ENCODE measurements at regions not wholly inside any gene's neighbourhood (a gene's known extent, or its start where the extent isn't known, plus 50 kb on each side); places are given as distances from the start of the nearest gene placed in this dataset.

DNA sequence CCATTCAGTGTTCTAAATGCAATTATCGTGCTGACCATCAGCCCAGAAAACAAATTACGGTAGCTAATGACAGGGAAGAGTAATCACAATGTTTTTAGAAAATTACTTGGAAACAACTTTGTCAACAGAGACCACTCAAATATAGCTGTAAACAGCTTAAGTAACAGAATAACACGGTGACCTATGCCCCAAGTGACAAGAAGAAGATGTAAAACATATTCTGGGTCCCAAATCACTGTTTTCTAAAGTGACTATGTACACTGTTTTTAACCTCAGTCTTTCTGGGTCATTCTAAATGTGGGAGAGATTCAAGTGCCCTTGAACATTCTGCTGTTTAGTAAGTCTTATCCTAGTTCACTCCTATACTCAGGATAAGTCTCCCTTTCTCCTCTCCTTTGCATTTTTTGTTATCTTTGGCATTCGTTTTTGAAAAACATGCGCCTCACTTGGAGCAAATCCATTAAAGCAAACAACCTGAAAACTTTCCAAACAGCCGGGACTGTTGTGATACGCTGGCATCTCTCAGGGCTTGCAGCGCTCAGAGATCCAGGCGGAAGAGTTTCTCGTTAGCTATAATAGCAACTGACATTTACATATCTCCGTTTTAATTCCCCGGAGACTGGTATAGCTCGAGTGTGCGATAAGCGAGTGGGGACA, 114.5 kb upstream of the SOX4 start:
- no peak for TF ChIP-seq ZNF792 (tag by site-specific recombination; IDR thresholded peaks at IDR 0.05)
- TF ChIP-seq, protein P1, sequence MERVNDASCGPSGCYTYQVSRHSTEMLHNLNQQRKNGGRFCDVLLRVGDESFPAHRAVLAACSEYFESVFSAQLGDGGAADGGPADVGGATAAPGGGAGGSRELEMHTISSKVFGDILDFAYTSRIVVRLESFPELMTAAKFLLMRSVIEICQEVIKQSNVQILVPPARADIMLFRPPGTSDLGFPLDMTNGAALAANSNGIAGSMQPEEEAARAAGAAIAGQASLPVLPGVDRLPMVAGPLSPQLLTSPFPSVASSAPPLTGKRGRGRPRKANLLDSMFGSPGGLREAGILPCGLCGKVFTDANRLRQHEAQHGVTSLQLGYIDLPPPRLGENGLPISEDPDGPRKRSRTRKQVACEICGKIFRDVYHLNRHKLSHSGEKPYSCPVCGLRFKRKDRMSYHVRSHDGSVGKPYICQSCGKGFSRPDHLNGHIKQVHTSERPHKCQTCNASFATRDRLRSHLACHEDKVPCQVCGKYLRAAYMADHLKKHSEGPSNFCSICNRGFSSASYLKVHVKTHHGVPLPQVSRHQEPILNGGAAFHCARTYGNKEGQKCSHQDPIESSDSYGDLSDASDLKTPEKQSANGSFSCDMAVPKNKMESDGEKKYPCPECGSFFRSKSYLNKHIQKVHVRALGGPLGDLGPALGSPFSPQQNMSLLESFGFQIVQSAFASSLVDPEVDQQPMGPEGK (tag by site-specific recombination; IDR thresholded peaks at IDR 0.05): no peak
- TF ChIP-seq ZNF211 (tag by site-specific recombination; IDR thresholded peaks at IDR 0.05; ENCODE audit: low read depth): no peak
- no peak for TF ChIP-seq BCL11A (tag by site-specific recombination; IDR thresholded peaks at IDR 0.05; ENCODE audit: low read depth)
- TF ChIP-seq, protein P2, sequence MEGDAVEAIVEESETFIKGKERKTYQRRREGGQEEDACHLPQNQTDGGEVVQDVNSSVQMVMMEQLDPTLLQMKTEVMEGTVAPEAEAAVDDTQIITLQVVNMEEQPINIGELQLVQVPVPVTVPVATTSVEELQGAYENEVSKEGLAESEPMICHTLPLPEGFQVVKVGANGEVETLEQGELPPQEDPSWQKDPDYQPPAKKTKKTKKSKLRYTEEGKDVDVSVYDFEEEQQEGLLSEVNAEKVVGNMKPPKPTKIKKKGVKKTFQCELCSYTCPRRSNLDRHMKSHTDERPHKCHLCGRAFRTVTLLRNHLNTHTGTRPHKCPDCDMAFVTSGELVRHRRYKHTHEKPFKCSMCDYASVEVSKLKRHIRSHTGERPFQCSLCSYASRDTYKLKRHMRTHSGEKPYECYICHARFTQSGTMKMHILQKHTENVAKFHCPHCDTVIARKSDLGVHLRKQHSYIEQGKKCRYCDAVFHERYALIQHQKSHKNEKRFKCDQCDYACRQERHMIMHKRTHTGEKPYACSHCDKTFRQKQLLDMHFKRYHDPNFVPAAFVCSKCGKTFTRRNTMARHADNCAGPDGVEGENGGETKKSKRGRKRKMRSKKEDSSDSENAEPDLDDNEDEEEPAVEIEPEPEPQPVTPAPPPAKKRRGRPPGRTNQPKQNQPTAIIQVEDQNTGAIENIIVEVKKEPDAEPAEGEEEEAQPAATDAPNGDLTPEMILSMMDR (tag by site-specific recombination; IDR thresholded peaks at IDR 0.05): no peak
- TF ChIP-seq SP2 (tag by site-specific recombination; IDR thresholded peaks at IDR 0.05): no peak
- TF ChIP-seq, protein P3, sequence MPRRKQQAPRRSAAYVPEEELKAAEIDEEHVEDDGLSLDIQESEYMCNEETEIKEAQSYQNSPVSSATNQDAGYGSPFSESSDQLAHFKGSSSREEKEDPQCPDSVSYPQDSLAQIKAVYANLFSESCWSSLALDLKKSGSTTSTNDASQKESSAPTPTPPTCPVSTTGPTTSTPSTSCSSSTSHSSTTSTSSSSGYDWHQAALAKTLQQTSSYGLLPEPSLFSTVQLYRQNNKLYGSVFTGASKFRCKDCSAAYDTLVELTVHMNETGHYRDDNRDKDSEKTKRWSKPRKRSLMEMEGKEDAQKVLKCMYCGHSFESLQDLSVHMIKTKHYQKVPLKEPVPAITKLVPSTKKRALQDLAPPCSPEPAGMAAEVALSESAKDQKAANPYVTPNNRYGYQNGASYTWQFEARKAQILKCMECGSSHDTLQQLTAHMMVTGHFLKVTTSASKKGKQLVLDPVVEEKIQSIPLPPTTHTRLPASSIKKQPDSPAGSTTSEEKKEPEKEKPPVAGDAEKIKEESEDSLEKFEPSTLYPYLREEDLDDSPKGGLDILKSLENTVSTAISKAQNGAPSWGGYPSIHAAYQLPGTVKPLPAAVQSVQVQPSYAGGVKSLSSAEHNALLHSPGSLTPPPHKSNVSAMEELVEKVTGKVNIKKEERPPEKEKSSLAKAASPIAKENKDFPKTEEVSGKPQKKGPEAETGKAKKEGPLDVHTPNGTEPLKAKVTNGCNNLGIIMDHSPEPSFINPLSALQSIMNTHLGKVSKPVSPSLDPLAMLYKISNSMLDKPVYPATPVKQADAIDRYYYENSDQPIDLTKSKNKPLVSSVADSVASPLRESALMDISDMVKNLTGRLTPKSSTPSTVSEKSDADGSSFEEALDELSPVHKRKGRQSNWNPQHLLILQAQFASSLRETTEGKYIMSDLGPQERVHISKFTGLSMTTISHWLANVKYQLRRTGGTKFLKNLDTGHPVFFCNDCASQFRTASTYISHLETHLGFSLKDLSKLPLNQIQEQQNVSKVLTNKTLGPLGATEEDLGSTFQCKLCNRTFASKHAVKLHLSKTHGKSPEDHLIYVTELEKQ (tag by site-specific recombination; IDR thresholded peaks at IDR 0.05; ENCODE audit: borderline replicate concordance): no peak
- TF ChIP-seq ZNF654 (tag by site-specific recombination; IDR thresholded peaks at IDR 0.05; ENCODE audit: low read depth): no peak
- TF ChIP-seq, protein P4, sequence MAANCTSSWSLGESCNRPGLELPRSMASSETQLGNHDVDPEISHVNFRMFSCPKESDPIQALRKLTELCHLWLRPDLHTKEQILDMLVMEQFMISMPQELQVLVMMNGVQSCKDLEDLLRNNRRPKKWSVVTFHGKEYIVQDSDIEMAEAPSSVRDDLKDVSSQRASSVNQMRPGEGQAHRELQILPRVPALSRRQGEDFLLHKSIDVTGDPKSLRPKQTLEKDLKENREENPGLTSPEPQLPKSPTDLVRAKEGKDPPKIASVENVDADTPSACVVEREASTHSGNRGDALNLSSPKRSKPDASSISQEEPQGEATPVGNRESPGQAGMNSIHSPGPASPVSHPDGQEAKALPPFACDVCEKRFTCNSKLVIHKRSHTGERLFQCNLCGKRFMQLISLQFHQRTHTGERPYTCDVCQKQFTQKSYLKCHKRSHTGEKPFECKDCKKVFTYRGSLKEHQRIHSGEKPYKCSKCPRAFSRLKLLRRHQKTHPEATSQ (tag by site-specific recombination; IDR thresholded peaks at IDR 0.05): no peak
- TF ChIP-seq, protein P5, sequence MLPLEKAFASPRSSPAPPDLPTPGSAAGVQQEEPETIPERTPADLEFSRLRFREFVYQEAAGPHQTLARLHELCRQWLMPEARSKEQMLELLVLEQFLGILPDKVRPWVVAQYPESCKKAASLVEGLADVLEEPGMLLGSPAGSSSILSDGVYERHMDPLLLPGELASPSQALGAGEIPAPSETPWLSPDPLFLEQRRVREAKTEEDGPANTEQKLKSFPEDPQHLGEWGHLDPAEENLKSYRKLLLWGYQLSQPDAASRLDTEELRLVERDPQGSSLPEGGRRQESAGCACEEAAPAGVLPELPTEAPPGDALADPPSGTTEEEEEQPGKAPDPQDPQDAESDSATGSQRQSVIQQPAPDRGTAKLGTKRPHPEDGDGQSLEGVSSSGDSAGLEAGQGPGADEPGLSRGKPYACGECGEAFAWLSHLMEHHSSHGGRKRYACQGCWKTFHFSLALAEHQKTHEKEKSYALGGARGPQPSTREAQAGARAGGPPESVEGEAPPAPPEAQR (tag by site-specific recombination; IDR thresholded peaks at IDR 0.05): no peak
- no peak for TF ChIP-seq ZNF621 (tag by site-specific recombination; IDR thresholded peaks at IDR 0.05)
